ENCODE measurements at regions not wholly inside any gene's neighbourhood (a gene's known extent, or its start where the extent isn't known, plus 50 kb on each side); places are given as distances from the start of the nearest gene placed in this dataset.

GRCh38 chr6:43855247-43855646 lies 85.2 kb downstream of the VEGFA start:
- no peaks in the 10 kb centered on the region for H3K9me3 ChIP-seq (ENCODE audit: control insufficient read depth in 1 of 2, insufficient read depth in 1 of 2, low read depth in 1 of 2, low read length in 2 of 2)
- no peak overlapping the region for H3K4me3 ChIP-seq (replicated peaks in 1 of 2; ENCODE audit: low read depth in 1 of 2, low read length in 2 of 2)
- H3K36me3 ChIP-seq (ENCODE audit: control insufficient read depth in 1 of 2, insufficient read depth in 2 of 2, low read length in 2 of 2), result no peaks in the 10 kb centered on the region
- TF ChIP-seq SRF (IDR thresholded peaks at IDR 0.05; ENCODE audit: low read depth) (no peak), EZH2phosphoT487 (IDR thresholded peaks at IDR 0.05; ENCODE audit: borderline replicate concordance) (no peak), FOSL1 (IDR thresholded peaks at IDR 0.05; ENCODE audit: low read depth) (no peak), ZBTB33 (IDR thresholded peaks at IDR 0.05; ENCODE audit: extremely low read depth, insufficient replicate concordance, low read length) (no peak), EGR1 (IDR thresholded peaks at IDR 0.05; ENCODE audit: low read depth) (no peak), POLR2A (IDR thresholded peaks at IDR 0.05; ENCODE audit: borderline replicate concordance, extremely low read depth, insufficient read depth, insufficient read length) (no peak), SIN3A (IDR thresholded peaks at IDR 0.05; ENCODE audit: low read depth) (no peak), CTCF (IDR thresholded peaks at IDR 0.05 in 2 of 3, conservative IDR thresholded peaks at IDR 0.05 in 1 of 3; ENCODE audit: borderline replicate concordance in 1 of 3, insufficient read depth in 1 of 3, low read depth in 2 of 3, low read length in 2 of 3) (no peak), ZNF274 (IDR thresholded peaks at IDR 0.05; ENCODE audit: low read depth, low read length) (no peak), EZH2 (IDR thresholded peaks at IDR 0.05) (no peak), TCF7L2 (IDR thresholded peaks at IDR 0.05; ENCODE audit: borderline replicate concordance, extremely low read depth, insufficient read depth, insufficient read length) (no peak)
- no peaks in the 10 kb centered on the region for H4K20me1 ChIP-seq (ENCODE audit: insufficient read depth)
- ChIA-PET RAD21 (ENCODE audit: low non-redundant PET in 1 of 2, low total read pairs in 2 of 2, uncharacterized antibody in 2 of 2, unreplicated experiment in 2 of 2) (interaction anchor here in 1 of 2 experiments (0.6 to 1.8 kb wide), 2 partner anchors 96 to 103 kb away, joined by 3 to 5 read pairs; no protein-coding TSS in a partner anchor), CTCF (interaction anchor here (1.0 to 1.4 kb wide), 4 partner anchors 9 to 207 kb away, joined by 3 to 5 read pairs (median 4); no protein-coding TSS in a partner anchor), POLR2A (no interaction called here)
- no peak overlapping the region for H2AFZ ChIP-seq (ENCODE audit: low read depth, low read length, poor library complexity, severe bottlenecking)
- H3K4me2 ChIP-seq (ENCODE audit: low read length), result no peak overlapping the region
- H3K9ac ChIP-seq (ENCODE audit: low read length), result no peak overlapping the region
- intact Hi-C loops (cut with micrococcal nuclease), result loop anchor here (10.0 kb wide), 1 partner anchor 150 kb away; no protein-coding TSS in a partner anchor
- H3K4me1 ChIP-seq (ENCODE audit: control insufficient read depth in 1 of 2, insufficient read depth in 2 of 2, low read length in 2 of 2), result no peaks in the 10 kb centered on the region
- no peaks in the 10 kb centered on the region for H3K27me3 ChIP-seq (ENCODE audit: insufficient read depth, low read length)
- no peaks in the 10 kb centered on the region for H3K9me2 ChIP-seq (ENCODE audit: insufficient read depth)
- H3K27ac ChIP-seq (ENCODE audit: low read depth, low read length), result no peak overlapping the region
- DNase-seq (ENCODE audit: low read depth, low spot score) (no peak), ATAC-seq (no peak)
- no peaks in the 10 kb centered on the region for H3K79me2 ChIP-seq (ENCODE audit: insufficient read depth, low read length)
- BruUV-seq (replicated peaks), result no TSS peak

Measured in HCT116 (cell line).